ENCODE measurements at regions not wholly inside any gene's neighbourhood (a gene's known extent, or its start where the extent isn't known, plus 50 kb on each side); places are given as distances from the start of the nearest gene placed in this dataset.

GRCh38 chr6:24051942-24052589, 73.9 kb upstream of the NRSN1 start:
- Histone ChIP-seq H3K36me3 (no peaks in the 10 kb centered on the region), H3K4me1 (no peaks in the 10 kb centered on the region), H3K27ac (no peak overlapping the region), H3K4me3 (no peak overlapping the region), H3K27me3 (replicated peaks in 1 of 7) (no peaks in the 10 kb centered on the region), H3K9me3 (no peaks in the 10 kb centered on the region)
- 83 to 93% (median 87%) methylated on average over 4 of the region's 4 CpGs for WGBS, 5 donors
- intact Hi-C loops (cut with DNase I; ENCODE audit: low total_unique reads): no loop called here
- TF ChIP-seq POLR2A (IDR thresholded peaks at IDR 0.05): no peak
- TF ChIP-seq POLR2AphosphoS5 (IDR thresholded peaks at IDR 0.05): no peak
- TF ChIP-seq CTCF (IDR thresholded peaks at IDR 0.05 in 8 of 11, conservative IDR thresholded peaks at IDR 0.05 in 3 of 11): no peak
- DNase-seq: no peak

- 82 to 92% (median 86%) methylated on average over 4 of the region's 4 CpGs for WGBS, 5 donors
- Histone ChIP-seq H3K9me3 (no peaks in the 10 kb centered on the region), H3K27ac (no peak overlapping the region), H3K27me3 (replicated peaks in 1 of 7) (no peaks in the 10 kb centered on the region), H3K4me3 (no peak overlapping the region), H3K4me1 (no peaks in the 10 kb centered on the region), H3K36me3 (no peaks in the 10 kb centered on the region)
- DNase-seq: no peak
- no peak for TF ChIP-seq POLR2AphosphoS5 (IDR thresholded peaks at IDR 0.05)
- intact Hi-C loops (cut with DNase I; ENCODE audit: low total_unique reads): no loop called here
Observed at GRCh38 chr6:24052590-24052961, 73.4 kb upstream of the NRSN1 start.

- no peaks in the 10 kb centered on the region for H3K9me3 ChIP-seq
- H3K27ac ChIP-seq: no peak overlapping the region
- no peaks in the 10 kb centered on the region for H3K36me3 ChIP-seq
- no peaks in the 10 kb centered on the region for H3K27me3 ChIP-seq (replicated peaks in 1 of 7)
- no peak for DNase-seq
- no peak overlapping the region for H3K4me3 ChIP-seq
- intact Hi-C loops (cut with DNase I; ENCODE audit: low total_unique reads): no loop called here
- 78 to 93% (median 80%) methylated on average over 1 of the region's 1 CpG for WGBS, 5 donors
- no peaks in the 10 kb centered on the region for H3K4me1 ChIP-seq
- TF ChIP-seq POLR2A (IDR thresholded peaks at IDR 0.05) (no peak), POLR2AphosphoS5 (IDR thresholded peaks at IDR 0.05) (no peak), CTCF (IDR thresholded peaks at IDR 0.05 in 8 of 11, conservative IDR thresholded peaks at IDR 0.05 in 3 of 11) (no peak)
Observed at GRCh38 chr6:24053057-24053456, 73.0 kb upstream of the NRSN1 start.

GRCh38 chr6:24054388-24054787, 71.6 kb upstream of the NRSN1 start:
- no peaks in the 10 kb centered on the region for H3K9me3 ChIP-seq
- no peaks in the 10 kb centered on the region for H3K27me3 ChIP-seq (replicated peaks in 1 of 7)
- DNase-seq: no peak
- TF ChIP-seq POLR2A (IDR thresholded peaks at IDR 0.05) (no peak), POLR2AphosphoS5 (IDR thresholded peaks at IDR 0.05) (no peak), CTCF (IDR thresholded peaks at IDR 0.05 in 8 of 11, conservative IDR thresholded peaks at IDR 0.05 in 3 of 11) (no peak)
- no peak overlapping the region for H3K27ac ChIP-seq
- intact Hi-C loops (cut with DNase I; ENCODE audit: low total_unique reads): no loop called here
- H3K36me3 ChIP-seq: no peaks in the 10 kb centered on the region
- no peaks in the 10 kb centered on the region for H3K4me1 ChIP-seq
- WGBS, 5 donors: 77 to 93% (median 84%) methylated on average over 3 of the region's 3 CpGs
- H3K4me3 ChIP-seq: no peak overlapping the region

- no peak for TF ChIP-seq CTCF (IDR thresholded peaks at IDR 0.05 in 8 of 11, conservative IDR thresholded peaks at IDR 0.05 in 3 of 11)
- no peak for TF ChIP-seq POLR2AphosphoS5 (IDR thresholded peaks at IDR 0.05)
- TF ChIP-seq POLR2A (IDR thresholded peaks at IDR 0.05): no peak
- Histone ChIP-seq H3K27me3 (replicated peaks in 1 of 7) (no peaks in the 10 kb centered on the region), H3K27ac (no peak overlapping the region), H3K36me3 (no peaks in the 10 kb centered on the region), H3K9me3 (no peaks in the 10 kb centered on the region), H3K4me3 (no peak overlapping the region), H3K4me1 (no peaks in the 10 kb centered on the region)
- 83 to 94% (median 89%) methylated on average over 4 of the region's 4 CpGs for WGBS, 5 donors
- intact Hi-C loops (cut with DNase I; ENCODE audit: low total_unique reads): no loop called here
- DNase-seq: no peak
Observed at GRCh38 chr6:24056567-24056966, 69.4 kb upstream of the NRSN1 start.
